GM12878 (cell line): ENCODE measurements at regions not wholly inside any gene's neighbourhood (a gene's known extent, or its start where the extent isn't known, plus 50 kb on each side); places are given as distances from the start of the nearest gene placed in this dataset.

Source experiments
- ATAC-seq: fragments of 200-7000 bp; cut with Tn5 transposase; 3 replicates; pipeline ENCODE4 v1.9.1; 2020; ENCODE audit warnings: mild to moderate bottlenecking, moderate library complexity
- BruUV-seq: library from RNA; stranded (reverse); fragments of 400-500 nt; replicated peaks from 2 replicates; lab custom pipeline; 2021; lab: Mats Ljungman, UMichigan
- CTCF ChIA-PET: fragments of 300-600 bp; sonication (Branson Sonifier 250); formaldehyde crosslinking; extraction: SDS; loops from one replicate; lab custom pipeline; 2021; ENCODE audit warnings: inconsistent platforms; lab: Yijun Ruan, JAX
- POLR2A ChIA-PET: fragments of 350-600 bp; formaldehyde crosslinking; extraction: SDS; loops from one replicate; lab custom pipeline; 2021; ENCODE audit warnings: inconsistent platforms; lab: Charles Lee
- RAD21 ChIA-PET: fragments of 300-600 bp; sonication (Branson Sonifier 250); formaldehyde crosslinking; loops from one replicate; lab custom pipeline; 2023; ENCODE audit warnings: antibody characterized with exemption; ENCODE audit not compliant: unreplicated experiment; lab: Charles Lee
- SMC1A ChIA-PET: fragments of 300-600 bp; sonication (Branson Sonifier 250); formaldehyde crosslinking; loops from one replicate; lab custom pipeline; 2023; ENCODE audit not compliant: unreplicated experiment, uncharacterized antibody; lab: Charles Lee
- DNase-seq: peaks from one replicate; pipeline ENCODE4 v3.0.0-alpha.2; 2011; ENCODE audit warnings: low read depth, low spot score
- FAIRE-seq: peaks from 3 replicates; lab custom pipeline; 2011; peaks lifted over from hg19 to GRCh38; lab: Jason Lieb, UNC
- H2AFZ ChIP-seq: 2 replicates; pipeline ENCODE4 v1.6.0; 2011; ENCODE audit warnings: low read depth, low read length, control low read depth; ENCODE audit not compliant: control insufficient read depth
- H3K27ac ChIP-seq: 2 replicates; pipeline ENCODE4 v1.5.1; 2011; ENCODE audit warnings: control low read depth; ENCODE audit not compliant: control insufficient read depth, insufficient read depth
- H3K27me3 ChIP-seq, 2 experiments: replicated peaks in 1 of 2; 2 replicates each; pipeline versions ENCODE4 v1.6.0 to v1.6.1; 2011; ENCODE audit warnings: low read length in 1 of 2; ENCODE audit not compliant: control insufficient read depth in 2 of 2, insufficient read depth in 2 of 2
- H3K36me3 ChIP-seq, 2 experiments: 2 replicates each; pipeline ENCODE4 v1.5.1; 2011; ENCODE audit warnings: low read length in 1 of 2; ENCODE audit not compliant: control insufficient read depth in 2 of 2, insufficient read depth in 2 of 2
- H3K4me1 ChIP-seq: 2 replicates; pipeline ENCODE4 v1.6.1; 2011; ENCODE audit warnings: mild to moderate bottlenecking, low read length, moderate library complexity, mixed read lengths; ENCODE audit not compliant: control insufficient read depth, insufficient read depth
- H3K4me2 ChIP-seq: 2 replicates; pipeline ENCODE4 v1.6.0; 2011; ENCODE audit warnings: control low read depth; ENCODE audit not compliant: control insufficient read depth, insufficient read depth
- H3K4me3 ChIP-seq: fragments of 200-600 bp; sonication (generic); 2 replicates; pipeline ENCODE4 v1.5.1; 2016
- H3K79me2 ChIP-seq: 2 replicates; pipeline ENCODE4 v1.6.0; 2011; ENCODE audit warnings: low read length; ENCODE audit not compliant: control insufficient read depth, insufficient read depth
- H3K9ac ChIP-seq: 2 replicates; pipeline ENCODE4 v1.8.0; 2011; ENCODE audit warnings: low read length, control low read depth, mixed read lengths; ENCODE audit not compliant: control insufficient read depth, insufficient read depth
- H3K9me3 ChIP-seq: replicated peaks from 3 replicates; pipeline ENCODE4 v1.5.1; 2011; ENCODE audit warnings: mild to moderate bottlenecking, low read length; ENCODE audit not compliant: control insufficient read depth, insufficient read depth
- H4K20me1 ChIP-seq: 2 replicates; pipeline ENCODE4 v1.6.0; 2011; ENCODE audit not compliant: control insufficient read depth, insufficient read depth
- CREM ChIP-seq: IDR thresholded peaks from 2 replicates; pipeline ENCODE4 v1.6.1; 2014; ENCODE audit warnings: antibody characterized with exemption, low read depth
- MTA3 ChIP-seq: IDR thresholded peaks from 2 replicates; pipeline ENCODE4 v1.6.1; 2012; ENCODE audit warnings: low read length, inconsistent platforms, borderline replicate concordance
- PAX5 ChIP-seq: IDR thresholded peaks from 2 replicates; pipeline ENCODE4 v1.6.1; 2011; ENCODE audit warnings: low read depth, low read length, borderline replicate concordance
- POLR2AphosphoS5 ChIP-seq: IDR thresholded peaks from 2 replicates; pipeline ENCODE4 v1.6.1; 2011; ENCODE audit warnings: mild to moderate bottlenecking, low read length, inconsistent platforms
- ZNF217 ChIP-seq: fragments of 450-650 bp; IDR thresholded peaks from 2 replicates; pipeline ENCODE4 v1.6.1; 2017; ENCODE audit warnings: antibody characterized with exemption, mild to moderate bottlenecking
- WGBS: methylation state at CpG from one replicate; pipeline ENCODE4 v1.1.6; 2016; ENCODE audit warnings: low lambda C conversion rate; ENCODE audit not compliant: insufficient replicate concordance, insufficient coverage; ENCODE audit errors: missing lambda C conversion rate; 5-methylcytosine and 5-hydroxymethylcytosine counted together
- in situ Hi-C: fragments of 300-500 bp; cut with MboI; formaldehyde crosslinking; loops from 9 replicates; pipeline ENCODE4 v1.14.3; 2018; ENCODE audit warnings: mixed read lengths
- intact Hi-C: fragments of 100-400 bp; cut with micrococcal nuclease; formaldehyde crosslinking; loops from one replicate; pipeline ENCODE4 v1.14.2; 2022; ENCODE audit not compliant: unreplicated experiment
- TF ChIP-seq, protein P1 (sequence below): IDR thresholded peaks from 2 replicates; pipeline ENCODE4 v1.6.1; 2012; ENCODE audit warnings: mild to moderate bottlenecking, low read depth, low read length

- TF ChIP-seq, protein P1, sequence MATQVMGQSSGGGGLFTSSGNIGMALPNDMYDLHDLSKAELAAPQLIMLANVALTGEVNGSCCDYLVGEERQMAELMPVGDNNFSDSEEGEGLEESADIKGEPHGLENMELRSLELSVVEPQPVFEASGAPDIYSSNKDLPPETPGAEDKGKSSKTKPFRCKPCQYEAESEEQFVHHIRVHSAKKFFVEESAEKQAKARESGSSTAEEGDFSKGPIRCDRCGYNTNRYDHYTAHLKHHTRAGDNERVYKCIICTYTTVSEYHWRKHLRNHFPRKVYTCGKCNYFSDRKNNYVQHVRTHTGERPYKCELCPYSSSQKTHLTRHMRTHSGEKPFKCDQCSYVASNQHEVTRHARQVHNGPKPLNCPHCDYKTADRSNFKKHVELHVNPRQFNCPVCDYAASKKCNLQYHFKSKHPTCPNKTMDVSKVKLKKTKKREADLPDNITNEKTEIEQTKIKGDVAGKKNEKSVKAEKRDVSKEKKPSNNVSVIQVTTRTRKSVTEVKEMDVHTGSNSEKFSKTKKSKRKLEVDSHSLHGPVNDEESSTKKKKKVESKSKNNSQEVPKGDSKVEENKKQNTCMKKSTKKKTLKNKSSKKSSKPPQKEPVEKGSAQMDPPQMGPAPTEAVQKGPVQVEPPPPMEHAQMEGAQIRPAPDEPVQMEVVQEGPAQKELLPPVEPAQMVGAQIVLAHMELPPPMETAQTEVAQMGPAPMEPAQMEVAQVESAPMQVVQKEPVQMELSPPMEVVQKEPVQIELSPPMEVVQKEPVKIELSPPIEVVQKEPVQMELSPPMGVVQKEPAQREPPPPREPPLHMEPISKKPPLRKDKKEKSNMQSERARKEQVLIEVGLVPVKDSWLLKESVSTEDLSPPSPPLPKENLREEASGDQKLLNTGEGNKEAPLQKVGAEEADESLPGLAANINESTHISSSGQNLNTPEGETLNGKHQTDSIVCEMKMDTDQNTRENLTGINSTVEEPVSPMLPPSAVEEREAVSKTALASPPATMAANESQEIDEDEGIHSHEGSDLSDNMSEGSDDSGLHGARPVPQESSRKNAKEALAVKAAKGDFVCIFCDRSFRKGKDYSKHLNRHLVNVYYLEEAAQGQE, result no peak
- TF ChIP-seq ZNF217 (no peak), CREM (no peak)
Observed at GRCh38 chr12:68428211-68428610, 96.0 kb upstream of the MDM1 start (continued).

GRCh38 chr12:68428724-68429501, 96.8 kb upstream of the MDM1 start:
- RAD21 ChIA-PET, result no interaction called here
- in situ Hi-C loops, result no loop called here
- Histone ChIP-seq H3K4me1 (no peaks in the 10 kb centered on the region), H2AFZ (no peak overlapping the region), H3K27ac (no peak overlapping the region), H3K9ac (no peak overlapping the region), H3K9me3 (no peaks in the 10 kb centered on the region), H3K4me2 (no peak overlapping the region), H3K4me3 (no peak overlapping the region), H4K20me1 (no peaks in the 10 kb centered on the region), H3K79me2 (no peaks in the 10 kb centered on the region), H3K36me3 (no peaks in the 10 kb centered on the region; a peak in 1 of 4 replicates), H3K27me3 (no peaks in the 10 kb centered on the region)
- FAIRE-seq, result no peak
- no peak for DNase-seq
- CTCF ChIA-PET, result interaction anchor here (0.6 to 1.3 kb wide), 3 partner anchors 10 to 515 kb away, joined by 3 to 4 read pairs (median 4); no protein-coding TSS in a partner anchor
- ATAC-seq, result no peak
- intact Hi-C loops, result no loop called here
- 89% methylated on average over 6 of the region's 6 CpGs for WGBS
- POLR2A ChIA-PET, result no interaction called here
- SMC1A ChIA-PET, result interaction anchor here (1.6 kb wide), 1 partner anchor 27 kb away, joined by 3 read pairs; no protein-coding TSS in a partner anchor
- BruUV-seq, result no TSS peak
- TF ChIP-seq PAX5, result no peak
- TF ChIP-seq MTA3, result no peak
- no peak for TF ChIP-seq POLR2AphosphoS5
